GM21528 (cell line): ENCODE measurements at regions not wholly inside any gene's neighbourhood (a gene's known extent, or its start where the extent isn't known, plus 50 kb on each side); places are given as distances from the start of the nearest gene placed in this dataset.
"Not testable (repeated sequence)": the region's sequence is repeated elsewhere in the genome, so short reads cannot be mapped to it uniquely, and the experiment has no call there.

Source experiments
- ATAC-seq: cut with Tn5 transposase; IDR thresholded peaks from one replicate; pipeline ENCODE4 v1.9.1; 2021; ENCODE audit warnings: mild to moderate bottlenecking, moderate library complexity; ENCODE audit not compliant: unreplicated experiment, low FRiP score

DNA sequence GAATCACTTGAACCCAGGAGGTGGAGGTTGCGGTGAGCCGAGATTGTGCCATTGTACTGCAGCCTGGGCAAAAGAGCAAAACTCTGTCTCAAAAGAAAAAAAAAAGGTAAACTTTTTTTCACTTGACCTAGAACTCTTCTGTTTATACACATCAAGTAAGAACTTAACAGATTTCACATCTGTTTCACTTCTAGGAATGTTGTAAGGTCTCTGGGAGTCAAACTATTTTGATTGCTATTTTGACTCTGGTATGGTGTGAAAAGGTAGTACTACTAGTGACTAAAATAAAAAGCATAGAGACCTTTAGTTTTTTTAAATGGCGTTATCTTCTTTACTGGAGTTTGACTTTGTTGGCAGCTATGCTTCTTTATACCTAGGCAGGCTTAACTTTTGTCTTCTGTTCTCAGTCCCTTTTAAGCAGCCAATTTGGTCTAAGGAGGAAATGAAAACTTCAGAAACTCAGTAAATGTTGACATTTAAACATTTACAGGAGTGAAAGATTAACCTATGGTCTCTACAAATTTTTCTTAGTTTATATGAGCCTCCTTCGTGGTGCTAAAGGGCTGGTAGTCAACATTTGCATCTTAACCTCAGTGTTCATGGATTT is 84.7 kb downstream of the METTL2B start:
- ATAC-seq, result not testable (repeated sequence)

DNA sequence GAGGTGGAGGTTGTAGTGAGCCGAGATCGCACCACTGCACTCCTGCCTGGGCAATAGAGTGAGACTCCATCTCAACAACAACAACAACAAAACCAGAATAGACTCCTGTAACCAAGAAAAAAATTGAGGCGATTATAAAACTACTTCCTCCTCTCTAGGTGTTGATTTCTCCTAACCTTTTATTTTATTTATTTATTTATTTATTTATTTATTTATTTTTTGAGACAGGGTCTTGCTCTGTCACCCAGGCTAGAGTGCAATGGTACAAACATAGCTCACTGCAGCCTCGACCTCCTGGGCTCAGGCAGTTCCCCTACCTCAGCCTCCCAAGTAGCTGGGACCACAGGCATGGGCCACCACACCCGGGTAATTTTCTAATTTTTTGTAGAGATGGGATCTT is 86.2 kb downstream of the METTL2B start:
- ATAC-seq, result not testable (repeated sequence)

GRCh38 chr7:128564123-128564700 is 87.7 kb downstream of the METTL2B start:
- not testable (repeated sequence) for ATAC-seq

DNA sequence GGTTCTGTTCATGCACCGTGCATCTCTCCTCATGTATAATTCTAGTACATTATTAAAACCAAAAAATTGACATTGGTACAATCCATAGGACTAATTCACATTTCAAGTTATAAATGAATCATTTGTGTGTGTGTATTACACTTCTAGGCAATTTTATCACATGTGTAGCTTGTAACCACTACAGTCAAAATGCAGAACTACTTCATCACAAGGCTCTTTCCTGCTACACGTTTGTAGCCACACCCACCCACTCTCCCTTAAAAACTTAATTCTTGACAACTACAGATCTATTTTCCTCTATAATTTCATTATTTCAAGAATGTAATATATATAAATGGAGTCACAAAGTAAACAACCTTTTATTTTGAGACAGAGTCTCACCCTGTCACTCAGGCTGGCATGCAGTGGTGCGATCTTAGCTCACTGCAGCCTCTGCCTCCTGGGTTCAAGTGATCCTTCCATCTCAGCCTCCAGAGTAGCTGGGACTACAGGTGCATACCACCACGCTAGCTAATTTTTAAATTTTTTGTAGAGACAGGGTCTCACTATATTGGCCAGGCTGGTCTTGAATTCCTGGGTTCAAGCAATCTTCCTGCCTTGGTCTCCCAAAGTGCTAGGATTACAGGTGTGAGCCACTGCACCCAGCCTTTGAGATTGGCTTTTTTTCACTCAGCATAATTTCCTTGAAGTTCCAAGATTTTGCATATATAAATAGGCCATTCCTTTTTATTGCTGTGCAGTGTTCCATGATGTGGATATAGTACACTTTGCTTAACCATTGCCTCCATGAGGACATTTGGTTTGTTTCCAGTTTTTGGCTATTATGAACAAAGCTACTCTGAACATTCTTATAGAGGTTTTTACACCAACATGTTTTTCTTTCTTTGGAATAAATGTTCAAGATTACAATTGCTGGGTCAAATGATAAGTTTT is 88.7 kb downstream of the METTL2B start:
- ATAC-seq, result not testable (repeated sequence)

GRCh38 chr7:128575277-128575676 is 96.8 kb upstream of the GARIN1A start:
- ATAC-seq, result not testable (repeated sequence)

DNA sequence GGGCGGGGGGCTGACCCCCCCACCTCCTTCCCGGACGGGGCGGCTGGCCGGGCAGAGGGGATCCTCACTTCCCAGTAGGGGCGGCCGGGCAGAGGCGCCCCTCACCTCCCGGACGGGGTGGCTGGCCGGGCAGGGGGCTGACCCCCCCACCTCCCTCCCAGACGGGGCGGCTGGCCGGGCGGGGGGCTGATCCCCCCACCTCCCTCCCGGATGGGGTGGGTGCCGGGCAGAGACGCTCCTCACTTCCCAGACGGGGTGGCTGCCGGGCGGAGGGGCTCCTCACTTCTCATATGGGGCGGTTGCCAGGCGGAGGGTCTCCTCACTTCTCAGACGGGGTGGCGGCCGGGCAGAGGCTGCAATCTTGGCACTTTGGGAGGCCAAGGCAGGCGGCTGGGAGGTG is 95.1 kb upstream of the GARIN1A start:
- ATAC-seq, result not testable (repeated sequence)

- ATAC-seq, result not testable (repeated sequence)
These were observed 92.2 kb upstream of the GARIN1A start for GRCh38 chr7:128579843-128580242.

- ATAC-seq, result not testable (repeated sequence)
These were observed 91.0 kb upstream of the GARIN1A start for GRCh38 chr7:128581100-128581499.

GRCh38 chr7:128581825-128582561 is 90.1 kb upstream of the GARIN1A start:
- ATAC-seq, result not testable (repeated sequence)

DNA sequence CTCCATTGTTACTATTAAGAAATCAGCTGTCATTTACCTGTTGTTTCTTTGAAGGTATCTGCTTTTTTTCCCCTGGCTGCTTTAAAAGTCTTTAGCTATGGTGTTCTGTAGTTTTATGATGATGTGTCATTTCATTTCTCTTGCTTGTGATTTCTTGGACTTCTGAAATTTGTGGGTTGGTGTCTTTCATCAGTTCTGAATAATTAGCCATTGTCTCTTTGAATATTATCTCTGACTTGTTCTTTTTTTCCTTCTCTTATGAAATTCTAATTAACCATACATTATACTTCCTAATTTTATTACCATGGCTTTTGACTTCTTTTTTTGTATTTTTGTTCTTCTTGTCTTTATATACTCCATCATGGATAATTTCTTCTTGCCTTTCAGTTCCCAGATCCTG is 85.4 kb upstream of the GARIN1A start:
- not testable (repeated sequence) for ATAC-seq

DNA sequence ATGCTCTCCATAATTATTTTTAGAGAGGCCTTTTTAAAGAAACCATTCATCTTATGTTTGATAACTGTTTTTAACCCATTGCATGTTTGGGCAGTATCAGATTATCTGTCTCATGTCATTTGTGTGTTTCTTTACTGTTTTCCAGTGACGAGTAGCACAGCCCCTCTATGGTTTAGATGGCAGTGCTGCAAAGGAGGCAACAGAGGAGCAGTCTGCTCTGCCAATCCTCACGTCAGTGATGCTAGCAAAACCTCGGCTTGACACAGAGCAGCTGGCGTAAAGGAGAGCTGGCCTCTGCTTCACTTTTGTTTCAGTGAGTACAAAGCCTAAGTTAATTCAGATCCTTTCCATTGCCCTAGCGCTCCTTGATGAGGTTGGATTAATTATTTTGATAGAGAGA is 80.4 kb upstream of the GARIN1A start:
- no peak for ATAC-seq

DNA sequence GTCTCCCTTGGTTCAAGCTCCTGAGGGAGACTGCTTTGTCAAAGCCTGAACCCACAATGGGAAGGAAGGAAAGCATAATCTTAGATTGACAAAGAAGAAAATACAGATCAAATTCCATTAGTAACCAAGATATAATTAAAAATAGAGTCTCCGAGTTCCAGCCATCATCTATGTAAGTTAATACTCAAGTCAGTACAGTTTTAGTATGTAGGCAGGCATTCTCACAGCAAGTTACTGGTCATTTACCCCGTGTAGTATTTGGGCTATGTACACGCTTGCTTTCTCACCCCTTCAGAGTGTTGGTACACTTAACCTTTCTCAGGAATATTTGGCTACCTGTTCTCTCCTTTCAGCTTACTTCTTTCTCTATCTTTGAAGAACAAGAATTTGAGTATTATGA is 79.9 kb upstream of the GARIN1A start:
- ATAC-seq, result not testable (repeated sequence)

DNA sequence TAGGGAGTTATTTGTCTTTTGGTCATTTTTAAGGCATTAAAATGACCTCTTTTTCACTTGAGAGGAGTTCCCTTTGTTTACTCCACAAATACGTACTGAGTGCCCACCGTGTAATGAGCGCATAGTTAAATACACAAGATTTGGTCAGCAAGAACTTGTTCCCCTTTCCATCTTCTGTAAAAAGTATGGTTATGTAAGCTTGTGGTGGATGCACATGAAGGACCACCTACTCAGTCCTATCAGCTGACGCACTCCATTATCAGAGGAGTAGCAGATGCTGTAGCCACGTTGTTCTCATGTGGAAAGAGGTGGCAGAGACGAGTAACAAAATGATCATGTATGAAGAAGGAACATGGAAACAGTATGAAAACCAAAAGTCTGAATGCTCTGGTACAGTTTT is 78.0 kb upstream of the GARIN1A start:
- ATAC-seq, result not testable (repeated sequence)

DNA sequence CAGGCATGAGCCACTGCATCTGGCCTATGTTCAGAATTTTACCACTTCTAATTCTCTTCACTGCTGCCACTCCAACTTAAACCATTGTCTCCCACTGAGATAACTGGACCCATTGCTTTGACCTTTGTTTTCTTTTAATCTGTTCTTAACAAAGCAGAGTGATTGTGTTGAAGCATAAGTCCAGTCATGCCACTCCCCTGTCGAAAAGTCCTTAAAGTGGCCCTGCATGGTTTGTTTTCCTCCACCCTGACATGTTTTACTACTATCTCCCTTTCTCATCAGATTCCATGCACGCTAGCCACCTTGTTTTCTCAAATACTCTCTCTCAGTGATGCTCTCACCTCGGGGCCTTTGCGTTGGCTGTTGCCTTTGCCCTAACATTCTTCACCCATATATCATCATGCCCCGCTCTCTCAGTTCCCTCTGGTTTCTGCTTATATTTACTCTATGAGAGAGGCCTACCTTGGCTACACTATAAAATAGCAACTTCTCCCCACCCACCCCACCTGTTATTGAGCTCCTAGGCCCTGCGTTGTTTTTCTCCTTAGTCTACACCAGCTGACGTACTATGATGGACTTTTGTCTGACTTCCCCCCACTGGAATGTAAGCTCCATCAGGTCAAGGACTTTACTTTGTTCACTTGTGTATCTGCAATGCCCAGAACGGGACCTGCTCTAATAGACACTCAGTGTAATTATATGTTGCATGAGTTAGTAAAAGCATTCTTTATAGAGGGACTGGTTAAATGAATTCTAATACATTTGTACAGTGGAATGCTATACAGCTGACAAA is 75.6 kb upstream of the GARIN1A start:
- ATAC-seq, result not testable (repeated sequence)

DNA sequence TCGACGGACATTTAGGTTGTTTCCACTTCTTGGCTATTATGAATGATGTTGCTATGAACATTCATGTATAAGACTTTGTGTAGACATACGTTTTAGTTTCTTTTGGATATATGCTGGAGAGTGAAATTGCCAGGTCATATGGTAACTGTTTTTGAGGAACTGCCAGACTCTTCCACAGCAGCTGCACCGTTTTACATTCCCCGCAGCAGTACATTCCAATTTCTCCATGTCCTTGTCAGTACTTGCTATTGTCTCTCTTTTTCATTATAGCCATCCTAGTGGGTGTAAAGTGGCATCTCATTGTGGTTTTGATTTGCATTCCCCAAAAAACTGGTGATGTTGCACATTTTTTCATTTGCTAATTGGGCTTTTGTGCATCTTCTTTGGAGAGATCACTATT is 73.1 kb upstream of the GARIN1A start:
- ATAC-seq, result not testable (repeated sequence)

DNA sequence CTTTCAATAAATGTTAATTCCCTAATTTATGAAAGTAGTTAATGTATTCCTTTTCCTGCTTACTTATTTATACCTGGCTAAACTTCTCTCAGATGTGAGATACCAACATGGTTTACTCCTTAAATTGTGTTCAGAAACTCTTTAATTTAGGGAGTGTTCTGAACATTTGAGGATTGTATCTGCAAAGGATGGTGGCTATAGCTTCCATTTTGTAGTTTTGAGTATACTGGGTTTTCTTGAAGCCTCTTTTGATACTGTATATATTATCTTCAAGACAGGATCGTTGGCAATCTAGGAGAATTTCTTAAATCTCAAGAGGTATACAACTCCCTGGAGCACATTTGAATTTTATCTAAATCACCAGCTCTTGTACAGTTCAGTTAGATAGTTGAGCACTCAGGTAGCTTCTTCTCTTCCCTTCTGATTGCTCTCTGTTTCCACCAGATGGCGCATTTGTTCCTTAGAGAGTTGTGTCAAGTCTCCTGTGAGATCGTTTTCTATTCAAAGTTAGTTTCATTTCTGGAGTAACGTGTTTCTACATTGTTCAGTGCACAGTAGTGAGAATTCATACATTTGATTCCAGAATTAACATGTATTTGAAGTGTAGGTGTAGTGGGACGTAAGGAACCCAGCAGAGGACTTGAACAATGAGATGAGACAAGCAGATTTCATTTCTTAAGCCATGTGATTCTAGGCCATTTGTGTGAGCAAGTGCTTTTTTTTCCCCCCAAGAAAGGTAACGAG is 63.2 kb upstream of the GARIN1A start:
- ATAC-seq, result peak; percentile 81

GRCh38 chr7:128613366-128613765 is 58.7 kb upstream of the GARIN1A start:
- ATAC-seq, result not testable (repeated sequence)

DNA sequence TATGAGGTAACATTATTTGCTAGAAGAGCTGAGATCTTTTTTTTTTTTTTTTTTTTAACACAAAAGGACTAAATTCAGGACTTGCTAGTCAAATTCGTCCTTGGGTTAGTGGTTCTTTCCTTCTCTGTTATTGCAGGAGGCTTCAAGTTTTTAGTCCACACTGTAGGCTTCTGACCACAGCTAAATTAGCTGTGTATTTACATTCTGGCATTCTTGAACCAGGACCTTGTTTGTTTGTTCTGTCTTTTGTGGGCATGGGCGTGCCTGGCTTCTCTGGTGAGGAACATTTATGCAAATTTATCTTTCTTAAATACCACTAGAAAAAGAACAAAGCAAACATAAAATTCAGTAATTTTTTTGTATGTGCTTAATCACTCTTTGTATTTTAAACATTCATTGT is 57.3 kb upstream of the GARIN1A start:
- not testable (repeated sequence) for ATAC-seq

- ATAC-seq, result not testable (repeated sequence)
These were observed 55.3 kb upstream of the GARIN1A start for GRCh38 chr7:128616799-128617198.
